Hepatocyte (in vitro differentiated cells): ENCODE measurements at regions not wholly inside any gene's neighbourhood (a gene's known extent, or its start where the extent isn't known, plus 50 kb on each side); places are given as distances from the start of the nearest gene placed in this dataset.

Experiments
- DNase-seq: peaks from one replicate; pipeline ENCODE4 v3.0.0-alpha.2; 2016; ENCODE audit warnings: low spot score
- H2AFZ ChIP-seq: fragments of 200-600 bp; sonication (generic); 2 replicates; pipeline ENCODE4 v1.6.0; 2016; ENCODE audit warnings: antibody characterized with exemption, mild to moderate bottlenecking
- H3K27ac ChIP-seq: fragments of 200-600 bp; sonication (generic); 2 replicates; pipeline ENCODE4 v1.5.1; 2016; ENCODE audit warnings: mild to moderate bottlenecking
- H3K27me3 ChIP-seq: fragments of 200-600 bp; sonication (generic); 2 replicates; pipeline ENCODE4 v1.6.1; 2016
- H3K36me3 ChIP-seq: fragments of 200-600 bp; sonication (generic); replicated peaks from 2 replicates; pipeline ENCODE4 v1.5.1; 2016; ENCODE audit warnings: low read depth; ENCODE audit not compliant: insufficient read depth
- H3K4me1 ChIP-seq: fragments of 200-600 bp; sonication (generic); 2 replicates; pipeline ENCODE4 v1.5.1; 2016; ENCODE audit warnings: mild to moderate bottlenecking, moderate library complexity; ENCODE audit not compliant: insufficient read depth
- H3K4me2 ChIP-seq: fragments of 200-600 bp; sonication (generic); 2 replicates; pipeline ENCODE4 v1.6.0; 2016
- H3K4me3 ChIP-seq: fragments of 200-600 bp; sonication (generic); 2 replicates; pipeline ENCODE4 v1.5.1; 2016; ENCODE audit warnings: mild to moderate bottlenecking
- H3K79me2 ChIP-seq: fragments of 200-600 bp; sonication (generic); 2 replicates; pipeline ENCODE4 v1.6.0; 2017; ENCODE audit warnings: mild to moderate bottlenecking
- H3K9me2 ChIP-seq: fragments of 200-600 bp; sonication (generic); replicated peaks from 2 replicates; pipeline ENCODE4 v1.6.0; 2017; ENCODE audit warnings: mild to moderate bottlenecking; ENCODE audit not compliant: insufficient read depth
- H3K9me3 ChIP-seq: fragments of 200-600 bp; sonication (generic); 2 replicates; pipeline ENCODE4 v1.5.1; 2016; ENCODE audit warnings: low read depth, mild to moderate bottlenecking
- H4K20me1 ChIP-seq: fragments of 200-600 bp; sonication (generic); 2 replicates; pipeline ENCODE4 v1.6.0; 2016; ENCODE audit warnings: mild to moderate bottlenecking; ENCODE audit not compliant: insufficient read depth, poor library complexity, severe bottlenecking
- EZH2 ChIP-seq: fragments of 200-600 bp; sonication (generic); IDR thresholded peaks from 2 replicates; pipeline ENCODE4 v1.6.1; 2016; ENCODE audit warnings: antibody characterized with exemption, mild to moderate bottlenecking, borderline replicate concordance
- EZH2phosphoT487 ChIP-seq: fragments of 200-600 bp; sonication (generic); IDR thresholded peaks from one replicate; pipeline ENCODE4 v1.6.1; 2018; ENCODE audit warnings: antibody characterized with exemption, mild to moderate bottlenecking, low read depth, moderate library complexity; ENCODE audit not compliant: unreplicated experiment, severe bottlenecking
- WGBS: methylation state at CpG from one replicate; pipeline ENCODE4 v1.1.6; 2016; ENCODE audit warnings: low lambda C conversion rate; ENCODE audit errors: missing lambda C conversion rate; 5-methylcytosine and 5-hydroxymethylcytosine counted together
- TF ChIP-seq, protein P1 (sequence below): fragments of 200-600 bp; sonication (generic); IDR thresholded peaks from 2 replicates; pipeline ENCODE4 v1.5.1; 2016; ENCODE audit warnings: antibody characterized with exemption, mild to moderate bottlenecking; ENCODE audit not compliant: poor library complexity

- H3K9me2 ChIP-seq = no peaks in the 10 kb centered on the region
- no peaks in the 10 kb centered on the region for H4K20me1 ChIP-seq
- no peaks in the 10 kb centered on the region for H3K79me2 ChIP-seq
- H3K4me2 ChIP-seq = no peak overlapping the region
- no peaks in the 10 kb centered on the region for H3K27me3 ChIP-seq
- 92% methylated on average over 5 of the region's 5 CpGs for WGBS
- no peaks in the 10 kb centered on the region for H3K4me1 ChIP-seq
- no peaks in the 10 kb centered on the region for H3K9me3 ChIP-seq
- H2AFZ ChIP-seq = no peak overlapping the region
- TF ChIP-seq EZH2phosphoT487 = no peak
- TF ChIP-seq, protein P1, sequence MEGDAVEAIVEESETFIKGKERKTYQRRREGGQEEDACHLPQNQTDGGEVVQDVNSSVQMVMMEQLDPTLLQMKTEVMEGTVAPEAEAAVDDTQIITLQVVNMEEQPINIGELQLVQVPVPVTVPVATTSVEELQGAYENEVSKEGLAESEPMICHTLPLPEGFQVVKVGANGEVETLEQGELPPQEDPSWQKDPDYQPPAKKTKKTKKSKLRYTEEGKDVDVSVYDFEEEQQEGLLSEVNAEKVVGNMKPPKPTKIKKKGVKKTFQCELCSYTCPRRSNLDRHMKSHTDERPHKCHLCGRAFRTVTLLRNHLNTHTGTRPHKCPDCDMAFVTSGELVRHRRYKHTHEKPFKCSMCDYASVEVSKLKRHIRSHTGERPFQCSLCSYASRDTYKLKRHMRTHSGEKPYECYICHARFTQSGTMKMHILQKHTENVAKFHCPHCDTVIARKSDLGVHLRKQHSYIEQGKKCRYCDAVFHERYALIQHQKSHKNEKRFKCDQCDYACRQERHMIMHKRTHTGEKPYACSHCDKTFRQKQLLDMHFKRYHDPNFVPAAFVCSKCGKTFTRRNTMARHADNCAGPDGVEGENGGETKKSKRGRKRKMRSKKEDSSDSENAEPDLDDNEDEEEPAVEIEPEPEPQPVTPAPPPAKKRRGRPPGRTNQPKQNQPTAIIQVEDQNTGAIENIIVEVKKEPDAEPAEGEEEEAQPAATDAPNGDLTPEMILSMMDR = no peak
- TF ChIP-seq EZH2 = no peak
- no peaks in the 10 kb centered on the region for H3K36me3 ChIP-seq
- DNase-seq = no peak
- no peak overlapping the region for H3K27ac ChIP-seq
- no peak overlapping the region for H3K4me3 ChIP-seq
Measured at GRCh38 chr2:4832642-4833041, 859.5 kb upstream of the SOX11 start.

DNA sequence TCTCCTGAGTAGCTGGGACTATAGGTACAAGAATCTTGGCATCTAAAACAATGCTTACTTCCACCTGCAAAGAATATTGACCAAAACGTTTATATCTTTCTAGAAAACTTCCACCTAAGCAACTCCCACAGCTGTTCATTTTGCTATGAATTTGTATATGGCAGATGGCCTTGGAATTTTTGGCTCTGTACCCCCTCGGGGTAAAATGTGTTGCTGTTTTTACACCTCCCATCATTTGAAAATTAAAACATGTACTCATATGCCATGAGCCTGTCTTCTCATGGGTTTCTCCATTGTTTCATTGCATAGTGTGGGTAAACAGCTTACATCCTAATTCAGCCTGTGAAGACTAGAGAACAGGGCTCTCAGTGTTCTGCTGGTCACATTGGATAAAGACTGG, 853.6 kb upstream of the SOX11 start:
- no peaks in the 10 kb centered on the region for H3K27me3 ChIP-seq
- no peaks in the 10 kb centered on the region for H4K20me1 ChIP-seq
- no peaks in the 10 kb centered on the region for H3K9me2 ChIP-seq
- no peak overlapping the region for H3K4me3 ChIP-seq
- no peak for TF ChIP-seq EZH2
- no peak for TF ChIP-seq EZH2phosphoT487
- TF ChIP-seq, protein P1 = no peak
- H3K79me2 ChIP-seq = no peaks in the 10 kb centered on the region
- DNase-seq = no peak
- no peaks in the 10 kb centered on the region for H3K4me1 ChIP-seq
- no peak overlapping the region for H3K4me2 ChIP-seq
- no peaks in the 10 kb centered on the region for H3K36me3 ChIP-seq
- H3K27ac ChIP-seq = no peak overlapping the region
- no peak overlapping the region for H2AFZ ChIP-seq
- H3K9me3 ChIP-seq = no peaks in the 10 kb centered on the region
- 61% methylated on average over 2 of the region's 2 CpGs for WGBS

DNA sequence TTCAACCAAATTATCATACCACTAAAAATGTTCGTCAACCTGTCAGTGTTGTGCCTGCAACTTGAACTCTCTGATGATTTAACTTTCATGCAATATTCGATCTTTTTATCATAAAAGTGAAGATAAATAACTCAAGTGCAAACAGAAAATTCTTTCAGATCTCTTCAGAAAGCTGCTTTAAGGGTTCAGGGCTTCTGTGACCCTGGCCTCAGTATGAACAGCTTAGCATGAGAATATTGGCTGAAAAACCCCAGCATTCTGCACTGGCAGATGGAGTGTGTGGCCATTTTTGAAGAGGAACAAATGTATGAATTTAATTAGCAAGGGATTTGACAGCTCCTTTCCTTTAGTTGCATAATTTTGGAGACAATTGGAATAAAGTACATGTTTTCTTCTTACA, 851.4 kb upstream of the SOX11 start:
- H3K36me3 ChIP-seq = no peaks in the 10 kb centered on the region
- no peak overlapping the region for H3K4me3 ChIP-seq
- H3K9me3 ChIP-seq = no peaks in the 10 kb centered on the region
- no peaks in the 10 kb centered on the region for H3K4me1 ChIP-seq
- H2AFZ ChIP-seq = no peak overlapping the region
- 62% methylated on average over 2 of the region's 2 CpGs for WGBS
- no peak overlapping the region for H3K4me2 ChIP-seq
- H4K20me1 ChIP-seq = no peaks in the 10 kb centered on the region
- H3K27ac ChIP-seq = no peak overlapping the region
- H3K79me2 ChIP-seq = no peaks in the 10 kb centered on the region
- no peak for DNase-seq
- TF ChIP-seq EZH2 = no peak
- TF ChIP-seq, protein P1 = no peak
- no peak for TF ChIP-seq EZH2phosphoT487
- H3K9me2 ChIP-seq = no peaks in the 10 kb centered on the region
- no peaks in the 10 kb centered on the region for H3K27me3 ChIP-seq

DNA sequence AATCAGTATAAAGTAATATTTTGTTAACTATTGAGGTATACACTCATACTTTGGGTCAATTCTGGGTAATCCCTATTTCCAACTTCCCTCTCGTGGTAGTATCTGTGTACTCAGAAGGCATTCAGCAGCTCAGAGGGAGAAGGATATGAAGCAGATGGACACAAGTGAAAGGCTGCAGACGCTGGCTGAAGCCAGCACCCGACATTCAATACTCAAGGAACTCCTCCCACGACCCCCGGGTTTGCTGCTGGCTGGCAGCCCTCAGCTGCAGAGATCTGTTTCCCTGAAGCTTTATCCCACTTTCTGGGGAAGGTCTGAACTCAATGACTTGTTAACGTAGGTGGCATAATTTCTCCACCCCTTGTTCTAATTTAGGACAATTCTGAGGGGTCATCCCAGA, 847.3 kb upstream of the SOX11 start:
- no peaks in the 10 kb centered on the region for H4K20me1 ChIP-seq
- no peaks in the 10 kb centered on the region for H3K36me3 ChIP-seq
- no peaks in the 10 kb centered on the region for H3K27me3 ChIP-seq
- WGBS = 58% methylated on average over 6 of the region's 6 CpGs
- H3K9me2 ChIP-seq = no peaks in the 10 kb centered on the region
- peak; percentile 6 for DNase-seq
- H3K4me3 ChIP-seq = no peak overlapping the region
- no peak overlapping the region for H3K27ac ChIP-seq
- no peaks in the 10 kb centered on the region for H3K9me3 ChIP-seq
- no peaks in the 10 kb centered on the region for H3K4me1 ChIP-seq
- H2AFZ ChIP-seq = no peak overlapping the region
- H3K4me2 ChIP-seq = no peak overlapping the region
- no peaks in the 10 kb centered on the region for H3K79me2 ChIP-seq
- TF ChIP-seq EZH2phosphoT487 = no peak
- no peak for TF ChIP-seq EZH2
- TF ChIP-seq, protein P1 = no peak
